ENCODE measurements at regions not wholly inside any gene's neighbourhood (a gene's known extent, or its start where the extent isn't known, plus 50 kb on each side); places are given as distances from the start of the nearest gene placed in this dataset.

- no peaks in the 10 kb centered on the region for H3K23me2 ChIP-seq (ENCODE audit: low read depth, low read length)
- H3K9ac ChIP-seq (replicated peaks in 1 of 4; ENCODE audit: extremely low read depth in 1 of 4, low read depth in 3 of 4, low read length in 3 of 4): no peak overlapping the region
- H3K14ac ChIP-seq (ENCODE audit: insufficient read length): no peak overlapping the region
- no peak overlapping the region for H4K91ac ChIP-seq (replicated peaks; ENCODE audit: insufficient read length, low read length)
- no peaks in the 10 kb centered on the region for H4K20me1 ChIP-seq (replicated peaks in 1 of 2; ENCODE audit: control insufficient read depth in 1 of 2, insufficient read depth in 2 of 2, low read length in 2 of 2)
- H2BK20ac ChIP-seq (ENCODE audit: low read length): no peak overlapping the region
- no peak overlapping the region for H3K23ac ChIP-seq (ENCODE audit: insufficient read length)
- 0 out of 2 replicates have a peak overlapping the region, but pooled peaks have one; percentile 7 for H2AFZ ChIP-seq (ENCODE audit: low read length)
- H2AK5ac ChIP-seq (ENCODE audit: low read depth, low read length): no peak overlapping the region
- H3K4me1 ChIP-seq (replicated peaks in 1 of 4; ENCODE audit: control insufficient read depth in 3 of 4, insufficient read depth in 4 of 4, low read length in 3 of 4): peaks cover 0 to 4% (median 0%) of the 10 kb centered on the region in 4 experiments; a peak in 2 of 7 replicates
- no peaks in the 10 kb centered on the region for H3K9me3 ChIP-seq (ENCODE audit: insufficient read depth in 2 of 2, low read depth in 1 of 2, low read length in 1 of 2)
- POLR2A ChIA-PET (ENCODE audit: partially characterized antibody): no interaction called here
- no peak overlapping the region for H4K8ac ChIP-seq (ENCODE audit: extremely low read depth, insufficient read depth, low read length)
- H3K56ac ChIP-seq (replicated peaks; ENCODE audit: insufficient read length, low read depth, low read length): no peak overlapping the region
- H3K79me1 ChIP-seq (ENCODE audit: low read depth, low read length): no peaks in the 10 kb centered on the region
- no peak overlapping the region for H3K27ac ChIP-seq (ENCODE audit: low read depth, low read length)
- no peak overlapping the region for H3K4me3 ChIP-seq (ENCODE audit: extremely low read depth in 1 of 4, insufficient read depth in 2 of 4, low read depth in 3 of 4, low read length in 4 of 4)
- FAIRE-seq (no peak), DNase-seq (ENCODE audit: low read depth in 1 of 2, low spot score in 2 of 2) (no peak)
- CTCF ChIA-PET (ENCODE audit: partially characterized antibody): interaction anchor here (1.0 to 1.4 kb wide), 2 partner anchors 22 to 341 kb away, joined by 3 to 4 read pairs; no protein-coding TSS in a partner anchor
- no peak overlapping the region for H3K4ac ChIP-seq (replicated peaks; ENCODE audit: insufficient read length, low read depth, low read length)
- no peak overlapping the region for H2BK120ac ChIP-seq (replicated peaks; ENCODE audit: low read depth, low read length)
- H3K18ac ChIP-seq (ENCODE audit: extremely low read depth, low read length): no peak overlapping the region
- H3K27me3 ChIP-seq (replicated peaks in 1 of 4; ENCODE audit: control insufficient read depth in 3 of 4, extremely low read depth in 1 of 4, insufficient read depth in 3 of 4, low read length in 3 of 4): no peaks in the 10 kb centered on the region
- no peaks in the 10 kb centered on the region for H3K79me2 ChIP-seq (ENCODE audit: control insufficient read depth in 1 of 2, insufficient read depth in 2 of 2, low read length in 2 of 2)
- no peak overlapping the region for H2BK5ac ChIP-seq (ENCODE audit: low read depth, low read length)
- no peak overlapping the region for H3K4me2 ChIP-seq (ENCODE audit: insufficient read depth in 1 of 2, low read depth in 2 of 2, low read length in 2 of 2)
- H3K36me3 ChIP-seq (ENCODE audit: control insufficient read depth in 2 of 4, insufficient read depth in 4 of 4, low read length in 3 of 4): no peaks in the 10 kb centered on the region
- WGBS, 2 experiments (ENCODE audit: extremely low coverage in 1 of 2, insufficient coverage in 1 of 2, insufficient read length in 1 of 2, insufficient replicate concordance in 2 of 2, low coverage in 1 of 2, low lambda C conversion rate in 2 of 2, missing lambda C conversion rate in 1 of 2): 79% methylated on average over 8 of the region's 8 CpGs; no CpG with 5 or more reads in 1 of the 2 experiments
- no peak overlapping the region for H2BK15ac ChIP-seq (ENCODE audit: low read length)
- H2BK12ac ChIP-seq (ENCODE audit: low read depth, low read length): no peak overlapping the region
- no peak overlapping the region for H4K5ac ChIP-seq (ENCODE audit: insufficient read length, low read depth, low read length)
- TF ChIP-seq PHF8 (conservative IDR thresholded peaks at IDR 0.05; ENCODE audit: low read depth, low read length) (no peak), SIRT6 (IDR thresholded peaks at IDR 0.05; ENCODE audit: low read length) (no peak), SP2 (IDR thresholded peaks at IDR 0.05; ENCODE audit: low read length) (no peak), SRF (IDR thresholded peaks at IDR 0.05; ENCODE audit: low read depth, low read length) (no peak), CHD2 (IDR thresholded peaks at IDR 0.05; ENCODE audit: low read length) (no peak), YY1 (IDR thresholded peaks at IDR 0.05; ENCODE audit: low read depth, low read length) (no peak)
These were observed 1314.6 kb upstream of the TMEM132C start for GRCh38 chr12:126952096-126953007.
